AG09309 (cell line): ENCODE measurements at regions not wholly inside any gene's neighbourhood (a gene's known extent, or its start where the extent isn't known, plus 50 kb on each side); places are given as distances from the start of the nearest gene placed in this dataset.
"Not testable (repeated sequence)": the region's sequence is repeated elsewhere in the genome, so short reads cannot be mapped to it uniquely, and the experiment has no call there.

Experiments used
- DNase-seq: peaks from one replicate; pipeline ENCODE4 v3.0.0-alpha.2; 2010; ENCODE audit warnings: low read depth
- H3K4me3 ChIP-seq: 2 replicates; pipeline ENCODE4 v1.5.1; 2011; ENCODE audit warnings: mild to moderate bottlenecking, low read depth, low read length, moderate library complexity; ENCODE audit not compliant: control insufficient read depth
- CTCF ChIP-seq: IDR thresholded peaks from 2 replicates; pipeline ENCODE4 v1.5.1; 2011; ENCODE audit warnings: mild to moderate bottlenecking, low read depth, low read length, inconsistent platforms; ENCODE audit not compliant: insufficient read depth, control insufficient read depth; ENCODE audit errors: missing control alignments

- no peak for TF ChIP-seq CTCF
- H3K4me3 ChIP-seq: no peak overlapping the region
- DNase-seq: no peak
Observed at GRCh38 chr4:82124365-82124764, 249.4 kb downstream of the HNRNPD start.

- H3K4me3 ChIP-seq: no peak overlapping the region
- TF ChIP-seq CTCF: no peak
- no peak for DNase-seq
Observed at GRCh38 chr4:82123934-82124333, 249.9 kb downstream of the HNRNPD start.

GRCh38 chr4:82115183-82115582 is 258.6 kb downstream of the HNRNPD start:
- H3K4me3 ChIP-seq, DNase-seq: not testable (repeated sequence)

GRCh38 chr4:82108506-82108905 is 265.3 kb downstream of the HNRNPD start:
- no peak for TF ChIP-seq CTCF
- H3K4me3 ChIP-seq: no peak overlapping the region
- no peak for DNase-seq

GRCh38 chr4:82104578-82104977 is 269.2 kb downstream of the HNRNPD start:
- H3K4me3 ChIP-seq: no peak overlapping the region
- no peak for TF ChIP-seq CTCF

GRCh38 chr4:82099928-82100579 is 273.7 kb downstream of the HNRNPD start:
- no peak for DNase-seq
- no peak for TF ChIP-seq CTCF
- no peak overlapping the region for H3K4me3 ChIP-seq

More at GRCh38 chr4:82104578-82104977, 269.2 kb downstream of the HNRNPD start:
- no peak for DNase-seq

GRCh38 chr4:82097504-82097903 is 276.3 kb downstream of the HNRNPD start:
- no peak overlapping the region for H3K4me3 ChIP-seq
- DNase-seq: no peak
- TF ChIP-seq CTCF: no peak
